ENCODE measurements at regions not wholly inside any gene's neighbourhood (a gene's known extent, or its start where the extent isn't known, plus 50 kb on each side); places are given as distances from the start of the nearest gene placed in this dataset.

- ATAC-seq (ENCODE audit: insufficient number of reproducible peaks, low FRiP score, low read depth) (no peak), DNase-seq (ENCODE audit: low spot score) (no peak)
- Histone ChIP-seq H3K27me3 (replicated peaks; ENCODE audit: insufficient read depth) (no peaks in the 10 kb centered on the region), H3K27ac (peak overlapping the region in 1 of 2 donors; percentile 2), H3K9me3 (no peaks in the 10 kb centered on the region), H3K36me3 (no peaks in the 10 kb centered on the region), H3K4me3 (no peak overlapping the region), H3K4me1 (ENCODE audit: control insufficient read depth in 1 of 2, low read depth in 2 of 2) (no peaks in the 10 kb centered on the region)
- no peak for TF ChIP-seq CTCF (IDR thresholded peaks at IDR 0.05)
Measured at GRCh38 chrX:10783451-10783995, 163.1 kb upstream of the MID1 start.

GRCh38 chrX:10787264-10787663, 166.9 kb upstream of the MID1 start:
- DNase-seq (ENCODE audit: low spot score), result no peak
- no peaks in the 10 kb centered on the region for H3K9me3 ChIP-seq
- no peak for ATAC-seq (ENCODE audit: insufficient number of reproducible peaks, low FRiP score, low read depth)
- H3K27me3 ChIP-seq (replicated peaks; ENCODE audit: insufficient read depth), result no peaks in the 10 kb centered on the region
- TF ChIP-seq CTCF (IDR thresholded peaks at IDR 0.05), result no peak
- no peak overlapping the region for H3K27ac ChIP-seq
- H3K36me3 ChIP-seq, result no peaks in the 10 kb centered on the region
- no peaks in the 10 kb centered on the region for H3K4me1 ChIP-seq (ENCODE audit: control insufficient read depth in 1 of 2, low read depth in 2 of 2)
- no peak overlapping the region for H3K4me3 ChIP-seq

GRCh38 chrX:10794203-10794630, 173.8 kb upstream of the MID1 start:
- Histone ChIP-seq H3K27me3 (replicated peaks; ENCODE audit: insufficient read depth) (no peaks in the 10 kb centered on the region), H3K4me3 (no peak overlapping the region), H3K27ac (no peak overlapping the region), H3K9me3 (no peaks in the 10 kb centered on the region), H3K36me3 (no peaks in the 10 kb centered on the region), H3K4me1 (ENCODE audit: control insufficient read depth in 1 of 2, low read depth in 2 of 2) (peaks cover 0 to 37% of the 10 kb centered on the region in 2 donors)
- TF ChIP-seq CTCF (IDR thresholded peaks at IDR 0.05), result no peak
- DNase-seq (ENCODE audit: low spot score), result no peak
- no peak for ATAC-seq (ENCODE audit: insufficient number of reproducible peaks, low FRiP score, low read depth)

GRCh38 chrX:10795721-10796120, 175.3 kb upstream of the MID1 start:
- no peak for TF ChIP-seq CTCF (IDR thresholded peaks at IDR 0.05)
- Histone ChIP-seq H3K9me3 (no peaks in the 10 kb centered on the region), H3K36me3 (no peaks in the 10 kb centered on the region), H3K27me3 (replicated peaks; ENCODE audit: insufficient read depth) (no peaks in the 10 kb centered on the region), H3K4me1 (ENCODE audit: control insufficient read depth in 1 of 2, low read depth in 2 of 2) (peaks cover 0 to 50% of the 10 kb centered on the region in 2 donors), H3K27ac (peak overlapping the region; percentile 44 to 50), H3K4me3 (no peak overlapping the region)
- no peak for ATAC-seq (ENCODE audit: insufficient number of reproducible peaks, low FRiP score, low read depth)
- DNase-seq (ENCODE audit: low spot score), result no peak

GRCh38 chrX:10797466-10797865, 177.1 kb upstream of the MID1 start:
- no peak for TF ChIP-seq CTCF (IDR thresholded peaks at IDR 0.05)
- Histone ChIP-seq H3K4me1 (ENCODE audit: control insufficient read depth in 1 of 2, low read depth in 2 of 2) (peaks cover 0 to 50% of the 10 kb centered on the region in 2 donors), H3K27ac (peak overlapping the region; percentile 17 to 64), H3K36me3 (no peaks in the 10 kb centered on the region), H3K9me3 (no peaks in the 10 kb centered on the region), H3K4me3 (no peak overlapping the region), H3K27me3 (replicated peaks; ENCODE audit: insufficient read depth) (no peaks in the 10 kb centered on the region)
- DNase-seq (ENCODE audit: low spot score), result no peak
- ATAC-seq (ENCODE audit: insufficient number of reproducible peaks, low FRiP score, low read depth), result no peak
